ENCODE measurements at regions not wholly inside any gene's neighbourhood (a gene's known extent, or its start where the extent isn't known, plus 50 kb on each side); places are given as distances from the start of the nearest gene placed in this dataset.

DNA sequence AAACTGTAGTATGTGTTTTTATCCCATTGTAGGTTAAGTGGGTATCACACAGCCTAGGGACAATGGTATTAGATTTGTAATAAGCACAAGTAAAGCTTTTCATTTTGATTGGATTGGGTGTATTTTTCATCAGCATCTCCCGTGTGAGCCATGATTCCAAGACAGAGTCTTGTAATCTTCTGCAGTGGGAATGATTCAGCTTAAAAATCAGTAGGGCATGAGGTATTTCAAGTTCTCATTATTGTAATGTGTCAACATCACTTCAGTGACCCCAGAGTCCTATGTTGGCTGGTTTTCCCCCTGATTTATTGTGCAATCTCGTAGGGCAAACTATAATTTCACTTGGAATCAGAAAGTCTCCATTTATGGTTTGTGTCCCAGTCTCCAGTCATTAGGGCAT, 833.2 kb upstream of the RBFOX1 start:
- ChIA-PET CTCF (no interaction called here), POLR2A (no interaction called here), RAD21 (ENCODE audit: low non-redundant PET in 1 of 2, low total read pairs in 2 of 2, uncharacterized antibody in 2 of 2, unreplicated experiment in 2 of 2) (no interaction called here)
- no peak overlapping the region for H3K9ac ChIP-seq (ENCODE audit: low read length)
- H3K27me3 ChIP-seq (ENCODE audit: insufficient read depth, low read length) = no peaks in the 10 kb centered on the region
- H3K4me3 ChIP-seq (replicated peaks in 1 of 2; ENCODE audit: low read depth in 1 of 2, low read length in 2 of 2) = no peak overlapping the region
- no peak overlapping the region for H3K27ac ChIP-seq (ENCODE audit: low read depth, low read length)
- TF ChIP-seq ZBTB33 (IDR thresholded peaks at IDR 0.05; ENCODE audit: extremely low read depth, insufficient replicate concordance, low read length) (no peak), TCF7L2 (IDR thresholded peaks at IDR 0.05; ENCODE audit: borderline replicate concordance, extremely low read depth, insufficient read depth, insufficient read length) (no peak), JUND (IDR thresholded peaks at IDR 0.05) (no peak), CEBPB (IDR thresholded peaks at IDR 0.05; ENCODE audit: low read depth) (no peak), YY1 (IDR thresholded peaks at IDR 0.05; ENCODE audit: extremely low read depth, insufficient replicate concordance, low read depth, low read length) (no peak), POLR2A (IDR thresholded peaks at IDR 0.05; ENCODE audit: borderline replicate concordance, extremely low read depth, insufficient read depth, insufficient read length) (no peak), POLR2AphosphoS5 (IDR thresholded peaks at IDR 0.05; ENCODE audit: low read depth, low read length) (no peak), CBX3 (IDR thresholded peaks at IDR 0.05; ENCODE audit: low read depth) (no peak)
- TF ChIP-seq, protein P1, sequence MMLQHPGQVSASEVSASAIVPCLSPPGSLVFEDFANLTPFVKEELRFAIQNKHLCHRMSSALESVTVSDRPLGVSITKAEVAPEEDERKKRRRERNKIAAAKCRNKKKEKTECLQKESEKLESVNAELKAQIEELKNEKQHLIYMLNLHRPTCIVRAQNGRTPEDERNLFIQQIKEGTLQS (IDR thresholded peaks at IDR 0.05) = no peak
- no peaks in the 10 kb centered on the region for H4K20me1 ChIP-seq (ENCODE audit: insufficient read depth)
- no TSS peak for BruUV-seq (replicated peaks)
- DNase-seq (ENCODE audit: low read depth, low spot score) (no peak), ATAC-seq (no peak)
- H3K79me2 ChIP-seq (ENCODE audit: insufficient read depth, low read length) = no peaks in the 10 kb centered on the region
- intact Hi-C loops (cut with micrococcal nuclease) = no loop called here
- no peaks in the 10 kb centered on the region for H3K4me1 ChIP-seq (ENCODE audit: control insufficient read depth in 1 of 2, insufficient read depth in 2 of 2, low read length in 2 of 2)
- no peak overlapping the region for H3K4me2 ChIP-seq (ENCODE audit: low read length)
- H3K9me3 ChIP-seq (ENCODE audit: control insufficient read depth in 1 of 2, insufficient read depth in 1 of 2, low read depth in 1 of 2, low read length in 2 of 2) = no peaks in the 10 kb centered on the region
- no peaks in the 10 kb centered on the region for H3K9me2 ChIP-seq (ENCODE audit: insufficient read depth)
- no peaks in the 10 kb centered on the region for H3K36me3 ChIP-seq (ENCODE audit: control insufficient read depth in 1 of 2, insufficient read depth in 2 of 2, low read length in 2 of 2)
- H2AFZ ChIP-seq (ENCODE audit: low read depth, low read length, poor library complexity, severe bottlenecking) = no peak overlapping the region

DNA sequence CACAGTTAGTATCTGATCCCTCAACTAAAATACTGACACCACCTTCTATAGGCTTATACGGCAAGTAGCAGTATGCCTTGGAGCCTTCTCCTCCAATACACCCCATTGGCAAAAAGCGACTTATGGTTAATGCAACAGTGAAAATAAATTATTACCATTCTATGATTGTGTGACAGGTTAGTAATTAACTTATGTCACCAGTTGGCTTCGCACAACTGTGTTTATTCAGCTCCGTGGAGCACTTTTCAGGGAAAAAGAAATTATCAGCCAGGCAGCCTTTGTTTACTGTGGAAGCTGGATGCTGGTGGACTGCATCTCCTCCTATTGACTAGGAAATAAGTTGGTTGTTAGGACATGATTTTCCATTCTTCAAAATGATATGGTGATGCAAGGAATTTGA, 833.8 kb upstream of the RBFOX1 start:
- Histone ChIP-seq H4K20me1 (ENCODE audit: insufficient read depth) (no peaks in the 10 kb centered on the region), H3K27ac (ENCODE audit: low read depth, low read length) (no peak overlapping the region), H3K4me1 (ENCODE audit: control insufficient read depth in 1 of 2, insufficient read depth in 2 of 2, low read length in 2 of 2) (no peaks in the 10 kb centered on the region), H3K4me2 (ENCODE audit: low read length) (no peak overlapping the region), H3K27me3 (ENCODE audit: insufficient read depth, low read length) (no peaks in the 10 kb centered on the region), H3K9me3 (ENCODE audit: control insufficient read depth in 1 of 2, insufficient read depth in 1 of 2, low read depth in 1 of 2, low read length in 2 of 2) (no peaks in the 10 kb centered on the region), H3K79me2 (ENCODE audit: insufficient read depth, low read length) (no peaks in the 10 kb centered on the region), H3K9me2 (ENCODE audit: insufficient read depth) (no peaks in the 10 kb centered on the region), H3K4me3 (replicated peaks in 1 of 2; ENCODE audit: low read depth in 1 of 2, low read length in 2 of 2) (no peak overlapping the region), H3K36me3 (ENCODE audit: control insufficient read depth in 1 of 2, insufficient read depth in 2 of 2, low read length in 2 of 2) (no peaks in the 10 kb centered on the region), H2AFZ (ENCODE audit: low read depth, low read length, poor library complexity, severe bottlenecking) (no peak overlapping the region), H3K9ac (ENCODE audit: low read length) (no peak overlapping the region)
- BruUV-seq (replicated peaks) = no TSS peak
- RAD21 ChIA-PET (ENCODE audit: low non-redundant PET in 1 of 2, low total read pairs in 2 of 2, uncharacterized antibody in 2 of 2, unreplicated experiment in 2 of 2) = no interaction called here
- DNase-seq (ENCODE audit: low read depth, low spot score) (no peak), ATAC-seq (no peak)
- CTCF ChIA-PET = no interaction called here
- POLR2A ChIA-PET = no interaction called here
- intact Hi-C loops (cut with micrococcal nuclease) = no loop called here
- no peak for TF ChIP-seq POLR2AphosphoS5 (IDR thresholded peaks at IDR 0.05; ENCODE audit: low read depth, low read length)
- TF ChIP-seq CEBPB (IDR thresholded peaks at IDR 0.05; ENCODE audit: low read depth) = no peak
- TF ChIP-seq FOSL1 (IDR thresholded peaks at IDR 0.05; ENCODE audit: low read depth) = no peak
- no peak for TF ChIP-seq ZNF274 (IDR thresholded peaks at IDR 0.05; ENCODE audit: low read depth, low read length)
- TF ChIP-seq ZFX (IDR thresholded peaks at IDR 0.05) = no peak
- TF ChIP-seq MAX (IDR thresholded peaks at IDR 0.05) = no peak
- no peak for TF ChIP-seq POLR2A (IDR thresholded peaks at IDR 0.05; ENCODE audit: borderline replicate concordance, extremely low read depth, insufficient read depth, insufficient read length)
- TF ChIP-seq SIN3A (IDR thresholded peaks at IDR 0.05; ENCODE audit: low read depth) = no peak
- TF ChIP-seq SRF (IDR thresholded peaks at IDR 0.05; ENCODE audit: low read depth) = no peak
- no peak for TF ChIP-seq EZH2 (IDR thresholded peaks at IDR 0.05)
- TF ChIP-seq CTCF (IDR thresholded peaks at IDR 0.05 in 2 of 3, conservative IDR thresholded peaks at IDR 0.05 in 1 of 3; ENCODE audit: borderline replicate concordance in 1 of 3, insufficient read depth in 1 of 3, low read depth in 2 of 3, low read length in 2 of 3) = no peak
- no peak for TF ChIP-seq EZH2phosphoT487 (IDR thresholded peaks at IDR 0.05; ENCODE audit: borderline replicate concordance)
- TF ChIP-seq ELF1 (IDR thresholded peaks at IDR 0.05; ENCODE audit: borderline replicate concordance, low read depth) = no peak
